Activated T-helper 17 cell treated with anti-CD3 and anti-CD28 coated beads, Interleukin-2, amount 50 U/mL, for 72 hours (primary cell): ENCODE measurements at regions not wholly inside any gene's neighbourhood (a gene's known extent, or its start where the extent isn't known, plus 50 kb on each side); places are given as distances from the start of the nearest gene placed in this dataset.
"Not testable (repeated sequence)": the region's sequence is repeated elsewhere in the genome, so short reads cannot be mapped to it uniquely, and the experiment has no call there.

Experiments
- ATAC-seq: fragments of 150-1000 bp; cut with Tn5 transposase; replicated peaks from 2 replicates; pipeline ENCODE4 v1.10.0; 2021; ENCODE audit warnings: mild to moderate bottlenecking, moderate library complexity
- H3K27ac Mint-ChIP-seq: one replicate; pipeline ENCODE4 v1.8.0; 2022; ENCODE audit warnings: mixed read lengths
- H3K27me3 Mint-ChIP-seq: one replicate; pipeline ENCODE4 v1.8.0; 2022; ENCODE audit warnings: mixed read lengths
- H3K36me3 Mint-ChIP-seq: one replicate; pipeline ENCODE4 v1.8.0; 2022; ENCODE audit warnings: low read depth, mild to moderate bottlenecking, mixed read lengths
- H3K4me1 Mint-ChIP-seq: one replicate; pipeline ENCODE4 v1.8.0; 2022; ENCODE audit warnings: mixed read lengths
- H3K4me3 Mint-ChIP-seq: one replicate; pipeline ENCODE4 v1.8.0; 2022; ENCODE audit warnings: mild to moderate bottlenecking, mixed read lengths
- H3K9me3 Mint-ChIP-seq: one replicate; pipeline ENCODE4 v1.8.0; 2022; ENCODE audit warnings: mixed read lengths

DNA sequence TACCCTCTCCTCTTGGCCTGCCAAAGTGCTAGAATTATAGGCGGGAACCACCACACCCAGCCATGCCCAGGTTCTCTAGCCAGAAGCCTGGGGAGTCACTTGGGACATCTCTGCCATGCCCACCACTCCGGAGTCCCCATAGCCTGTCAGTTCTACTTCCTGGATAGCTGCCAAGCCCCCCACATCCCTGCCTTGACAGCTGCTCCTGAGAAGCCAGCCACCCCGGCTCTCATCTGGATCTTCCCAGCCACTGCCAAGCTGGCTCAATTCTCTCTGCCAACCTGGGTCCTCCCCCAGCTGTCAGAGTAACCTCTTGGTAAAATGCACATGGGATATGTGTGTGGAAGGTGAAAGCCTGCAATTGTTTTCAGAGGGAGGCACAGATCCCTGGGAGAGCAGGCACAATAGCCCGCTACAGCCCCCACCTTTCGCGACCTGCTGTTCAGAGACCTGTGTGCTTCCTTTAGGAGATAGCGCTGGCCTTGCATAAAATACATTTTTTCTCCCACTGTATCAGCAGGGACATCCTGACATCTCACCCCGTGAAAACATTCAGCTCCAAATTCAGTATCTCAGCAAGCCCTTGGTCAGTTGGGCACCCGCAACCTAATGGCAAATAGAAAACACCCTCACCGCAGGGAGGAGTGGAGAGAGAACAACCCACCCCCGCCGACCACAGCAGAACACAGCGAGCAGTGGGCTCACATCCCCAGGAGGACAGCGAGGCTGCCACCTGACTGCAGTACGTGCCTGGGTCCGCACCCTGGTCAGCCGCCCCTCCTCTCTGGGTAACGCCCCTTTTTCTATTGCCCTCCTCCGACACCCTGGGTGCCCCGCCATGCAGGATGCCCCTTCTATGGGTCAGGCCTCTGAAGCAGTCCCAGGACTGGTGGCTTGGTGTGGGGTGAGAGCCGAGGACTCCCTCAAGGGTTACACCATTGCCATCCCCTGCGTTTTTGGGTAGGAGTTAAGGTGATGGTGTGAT lies 1342.2 kb downstream of the BRD1 start:
- H3K4me3 Mint-ChIP-seq: no peak overlapping the region
- ATAC-seq: no peak
- no peak overlapping the region for H3K27ac Mint-ChIP-seq
- no peaks in the 10 kb centered on the region for H3K9me3 Mint-ChIP-seq
- H3K27me3 Mint-ChIP-seq: peaks cover 25% of the 10 kb centered on the region
- H3K4me1 Mint-ChIP-seq: no peaks in the 10 kb centered on the region
- H3K36me3 Mint-ChIP-seq: no peaks in the 10 kb centered on the region

GRCh38 chr22:48483764-48484528 lies 1343.7 kb downstream of the BRD1 start:
- no peak for ATAC-seq
- H3K27me3 Mint-ChIP-seq: peaks cover 25% of the 10 kb centered on the region
- no peaks in the 10 kb centered on the region for H3K36me3 Mint-ChIP-seq
- H3K27ac Mint-ChIP-seq: no peak overlapping the region
- no peaks in the 10 kb centered on the region for H3K4me1 Mint-ChIP-seq
- H3K9me3 Mint-ChIP-seq: no peaks in the 10 kb centered on the region
- H3K4me3 Mint-ChIP-seq: no peak overlapping the region

DNA sequence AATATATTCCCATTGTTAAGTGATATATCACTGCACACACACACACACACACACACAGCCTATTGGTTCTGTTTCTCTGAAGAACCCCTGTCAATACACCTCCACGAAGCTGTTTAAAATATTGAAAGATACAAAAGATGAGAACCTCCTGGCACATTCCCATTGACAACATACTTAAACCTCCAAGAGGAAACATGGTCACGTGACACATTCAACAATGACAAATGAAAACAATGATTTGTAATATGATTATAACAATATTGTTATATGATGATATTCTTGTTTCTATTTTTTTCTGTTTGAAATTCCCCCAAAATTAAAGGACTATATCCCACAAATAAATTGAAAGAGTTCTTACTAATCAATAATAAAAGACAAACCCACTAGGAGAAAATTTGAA lies 1344.9 kb downstream of the BRD1 start:
- no peaks in the 10 kb centered on the region for H3K9me3 Mint-ChIP-seq
- H3K27me3 Mint-ChIP-seq: peaks cover 16% of the 10 kb centered on the region
- H3K4me1 Mint-ChIP-seq: no peaks in the 10 kb centered on the region
- H3K4me3 Mint-ChIP-seq: no peak overlapping the region
- no peak for ATAC-seq
- no peak overlapping the region for H3K27ac Mint-ChIP-seq
- H3K36me3 Mint-ChIP-seq: no peaks in the 10 kb centered on the region

GRCh38 chr22:48482198-48482597 lies 1345.5 kb downstream of the BRD1 start:
- H3K27me3 Mint-ChIP-seq: peaks cover 11% of the 10 kb centered on the region
- H3K4me1 Mint-ChIP-seq, ATAC-seq, H3K36me3 Mint-ChIP-seq, H3K4me3 Mint-ChIP-seq, H3K9me3 Mint-ChIP-seq, H3K27ac Mint-ChIP-seq: not testable (repeated sequence)

DNA sequence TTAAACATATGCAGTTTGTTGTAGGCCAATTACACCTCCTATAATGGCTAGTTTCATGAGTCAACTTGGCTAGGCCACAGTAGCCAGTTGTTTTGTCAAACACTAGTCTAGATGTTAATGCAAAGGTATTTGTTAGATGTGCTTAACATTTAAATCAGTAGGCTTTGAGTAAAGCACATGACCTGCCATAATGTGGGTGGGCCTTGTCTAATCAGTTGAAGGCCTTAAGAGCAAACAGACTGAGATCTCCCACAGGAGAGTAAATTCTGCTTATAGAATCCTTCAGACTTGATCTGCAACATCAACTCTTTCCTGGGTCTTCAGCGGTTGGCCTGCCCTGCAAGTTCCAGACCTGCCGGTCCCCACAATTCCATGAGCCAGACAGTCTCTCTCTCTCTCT lies 1345.9 kb downstream of the BRD1 start:
- no peaks in the 10 kb centered on the region for H3K4me1 Mint-ChIP-seq
- H3K36me3 Mint-ChIP-seq: no peaks in the 10 kb centered on the region
- H3K9me3 Mint-ChIP-seq: no peaks in the 10 kb centered on the region
- H3K4me3 Mint-ChIP-seq: no peak overlapping the region
- H3K27ac Mint-ChIP-seq: no peak overlapping the region
- no peak for ATAC-seq
- peaks cover 9% of the 10 kb centered on the region for H3K27me3 Mint-ChIP-seq

DNA sequence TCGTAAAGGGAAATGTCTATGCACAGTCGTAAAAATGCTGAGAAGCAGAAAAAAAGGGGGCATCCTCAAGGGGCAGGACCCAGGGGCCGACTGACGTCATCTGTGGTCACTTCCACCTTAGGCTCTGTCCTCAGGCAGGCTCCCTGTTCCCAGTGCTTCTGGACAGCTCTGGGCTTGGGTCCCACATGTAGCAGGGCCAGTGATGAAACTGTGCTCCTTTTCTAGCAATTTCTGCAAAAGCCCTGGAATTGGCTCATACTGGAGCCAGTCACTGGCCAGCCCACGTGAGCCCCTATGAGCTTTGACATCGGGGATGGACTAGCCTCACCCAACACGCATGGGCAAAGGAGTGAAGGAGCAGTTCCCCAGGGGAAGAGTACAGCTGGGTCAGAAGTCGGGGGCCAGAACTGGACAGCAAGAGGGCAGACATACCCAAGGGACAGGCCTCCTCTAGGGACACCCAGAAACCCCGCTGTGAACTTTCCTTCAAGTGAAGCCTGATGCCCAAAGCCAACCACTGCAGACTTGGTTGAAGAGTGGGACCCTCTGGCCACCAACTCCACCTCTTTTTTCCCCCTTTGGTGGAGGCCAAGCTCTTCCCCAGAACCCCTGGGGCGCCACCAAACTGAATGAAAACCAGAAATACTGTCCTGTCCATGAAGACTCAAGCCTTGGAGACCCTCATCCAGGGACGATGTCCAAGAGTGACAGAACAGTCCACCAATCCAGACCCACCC lies 1349.0 kb downstream of the BRD1 start:
- H3K27me3 Mint-ChIP-seq: peaks cover 12% of the 10 kb centered on the region
- no peak for ATAC-seq

GRCh38 chr22:48478124-48478523 lies 1349.5 kb downstream of the BRD1 start:
- H3K36me3 Mint-ChIP-seq: no peaks in the 10 kb centered on the region
- H3K9me3 Mint-ChIP-seq: no peaks in the 10 kb centered on the region
- no peak overlapping the region for H3K27ac Mint-ChIP-seq
- no peaks in the 10 kb centered on the region for H3K4me1 Mint-ChIP-seq
- peaks cover 14% of the 10 kb centered on the region for H3K27me3 Mint-ChIP-seq
- ATAC-seq: no peak
- no peak overlapping the region for H3K4me3 Mint-ChIP-seq

More for the DNA sequence above, 1349.0 kb downstream of the BRD1 start:
- Mint-ChIP-seq H3K9me3 (no peaks in the 10 kb centered on the region), H3K36me3 (no peaks in the 10 kb centered on the region), H3K4me1 (no peaks in the 10 kb centered on the region), H3K4me3 (no peak overlapping the region), H3K27ac (no peak overlapping the region)

DNA sequence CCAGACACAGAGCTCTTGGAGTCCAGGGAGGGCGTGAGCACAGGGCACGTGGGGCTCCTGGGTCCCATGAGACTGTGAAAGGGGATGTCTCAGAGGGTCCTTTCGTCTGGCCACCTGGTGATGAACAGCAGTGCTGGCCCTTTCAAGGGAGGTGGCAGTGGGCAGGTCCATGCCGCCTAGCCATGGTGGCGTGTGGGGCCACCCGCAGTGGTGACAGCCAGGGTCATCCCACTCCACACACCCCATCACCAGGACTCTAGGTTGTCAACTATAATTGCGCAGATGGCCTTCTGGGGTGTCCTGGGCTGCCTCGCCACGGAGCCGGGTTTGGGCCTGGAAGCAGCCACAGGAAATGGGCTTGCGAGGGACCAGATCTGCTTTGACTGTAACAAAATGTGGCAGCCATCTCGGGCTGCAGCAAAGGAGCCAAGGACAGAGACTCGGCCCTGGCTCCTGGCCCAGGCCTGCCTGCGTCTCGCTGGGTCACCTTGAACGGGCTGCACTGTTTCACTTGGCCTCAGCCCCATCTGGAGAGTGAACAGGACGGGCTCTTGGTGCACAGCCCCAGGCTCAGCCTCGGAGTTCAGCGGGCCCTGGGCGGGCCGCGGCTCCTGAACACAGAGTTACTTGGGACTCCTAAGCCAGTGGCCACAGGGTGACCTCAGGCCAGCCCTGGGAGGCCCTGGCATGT lies 1350.5 kb downstream of the BRD1 start:
- peaks cover 20% of the 10 kb centered on the region for H3K27me3 Mint-ChIP-seq
- no peaks in the 10 kb centered on the region for H3K36me3 Mint-ChIP-seq
- H3K27ac Mint-ChIP-seq: no peak overlapping the region
- no peaks in the 10 kb centered on the region for H3K9me3 Mint-ChIP-seq
- no peak overlapping the region for H3K4me3 Mint-ChIP-seq
- no peak for ATAC-seq
- H3K4me1 Mint-ChIP-seq: no peaks in the 10 kb centered on the region

DNA sequence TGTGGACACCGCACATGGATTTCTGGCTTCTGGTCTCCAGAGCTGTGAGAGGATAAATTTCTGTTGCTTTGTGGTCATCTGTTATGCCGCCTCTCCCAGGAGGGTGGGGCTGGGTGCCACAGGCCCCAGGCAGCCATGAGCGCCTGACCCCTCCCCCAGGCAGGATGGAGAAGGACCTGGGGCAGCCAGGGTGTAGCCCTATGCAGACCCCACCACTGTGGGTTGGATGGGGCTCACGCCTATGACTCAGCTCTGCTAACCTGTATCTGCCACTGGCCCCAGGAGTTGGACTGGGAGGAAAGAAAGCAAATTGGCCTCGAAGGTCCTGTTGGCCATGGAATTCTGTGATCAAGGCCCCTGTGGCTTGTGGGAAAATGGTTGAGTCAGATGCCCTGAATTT lies 1351.1 kb downstream of the BRD1 start:
- Mint-ChIP-seq H3K27ac (no peak overlapping the region), H3K36me3 (no peaks in the 10 kb centered on the region), H3K27me3 (peaks cover 20% of the 10 kb centered on the region), H3K9me3 (no peaks in the 10 kb centered on the region), H3K4me1 (no peaks in the 10 kb centered on the region), H3K4me3 (no peak overlapping the region)
- no peak for ATAC-seq

DNA sequence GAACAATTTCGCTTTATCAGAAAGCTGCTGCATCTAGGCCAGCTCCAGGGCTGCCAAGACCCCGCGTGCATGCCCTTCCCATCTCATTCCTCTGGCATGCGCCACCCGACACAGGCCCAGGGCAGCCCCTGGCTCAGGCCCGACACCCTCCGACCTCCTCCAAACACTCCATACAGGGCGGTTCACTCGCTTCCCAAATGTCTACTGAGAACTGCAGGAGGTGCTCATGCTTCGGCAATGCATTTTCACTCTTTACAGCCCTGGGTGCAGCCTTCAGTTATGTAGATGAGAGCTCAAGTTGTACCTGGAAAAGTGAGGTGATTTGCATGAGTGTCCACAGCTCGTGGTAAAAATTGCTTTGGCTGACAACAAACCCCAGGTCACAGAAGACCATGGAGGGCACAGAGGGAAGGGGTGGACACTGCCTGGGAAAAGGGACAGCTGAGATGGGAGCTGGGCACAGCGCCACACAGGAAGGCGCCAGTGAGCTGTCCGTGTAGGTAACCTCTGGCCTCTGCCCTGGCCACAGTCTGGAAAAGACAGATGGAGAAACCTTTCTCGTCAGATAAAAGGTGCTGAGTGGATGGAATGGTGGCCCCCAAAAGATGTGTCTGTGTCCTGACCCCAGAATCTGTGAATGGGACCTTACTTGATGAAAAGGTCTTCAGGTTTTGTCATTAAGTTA lies 1351.9 kb downstream of the BRD1 start:
- no peak overlapping the region for H3K4me3 Mint-ChIP-seq
- H3K9me3 Mint-ChIP-seq: no peaks in the 10 kb centered on the region
- no peaks in the 10 kb centered on the region for H3K4me1 Mint-ChIP-seq
- no peak for ATAC-seq
- H3K27me3 Mint-ChIP-seq: peaks cover 20% of the 10 kb centered on the region
- no peak overlapping the region for H3K27ac Mint-ChIP-seq
- no peaks in the 10 kb centered on the region for H3K36me3 Mint-ChIP-seq

- no peaks in the 10 kb centered on the region for H3K4me1 Mint-ChIP-seq
- no peak for ATAC-seq
- H3K9me3 Mint-ChIP-seq: no peaks in the 10 kb centered on the region
- peaks cover 20% of the 10 kb centered on the region for H3K27me3 Mint-ChIP-seq
- no peak overlapping the region for H3K27ac Mint-ChIP-seq
- H3K4me3 Mint-ChIP-seq: no peak overlapping the region
- H3K36me3 Mint-ChIP-seq: no peaks in the 10 kb centered on the region
Observed at GRCh38 chr22:48474881-48475280, 1352.8 kb downstream of the BRD1 start.

- no peaks in the 10 kb centered on the region for H3K36me3 Mint-ChIP-seq
- H3K4me3 Mint-ChIP-seq: no peak overlapping the region
- H3K4me1 Mint-ChIP-seq: no peaks in the 10 kb centered on the region
- H3K27me3 Mint-ChIP-seq: peaks cover 20% of the 10 kb centered on the region
- ATAC-seq: no peak
- no peak overlapping the region for H3K27ac Mint-ChIP-seq
- H3K9me3 Mint-ChIP-seq: no peaks in the 10 kb centered on the region
Observed at GRCh38 chr22:48473202-48473601, 1354.5 kb downstream of the BRD1 start.

GRCh38 chr22:48464246-48464645 lies 1363.4 kb downstream of the BRD1 start:
- peaks cover 3% of the 10 kb centered on the region for H3K27me3 Mint-ChIP-seq
- no peak overlapping the region for H3K27ac Mint-ChIP-seq
- no peaks in the 10 kb centered on the region for H3K9me3 Mint-ChIP-seq
- H3K4me3 Mint-ChIP-seq: no peak overlapping the region
- no peaks in the 10 kb centered on the region for H3K4me1 Mint-ChIP-seq
- ATAC-seq: no peak
- no peaks in the 10 kb centered on the region for H3K36me3 Mint-ChIP-seq
